ENCODE measurements at regions not wholly inside any gene's neighbourhood (a gene's known extent, or its start where the extent isn't known, plus 50 kb on each side); places are given as distances from the start of the nearest gene placed in this dataset.

DNA sequence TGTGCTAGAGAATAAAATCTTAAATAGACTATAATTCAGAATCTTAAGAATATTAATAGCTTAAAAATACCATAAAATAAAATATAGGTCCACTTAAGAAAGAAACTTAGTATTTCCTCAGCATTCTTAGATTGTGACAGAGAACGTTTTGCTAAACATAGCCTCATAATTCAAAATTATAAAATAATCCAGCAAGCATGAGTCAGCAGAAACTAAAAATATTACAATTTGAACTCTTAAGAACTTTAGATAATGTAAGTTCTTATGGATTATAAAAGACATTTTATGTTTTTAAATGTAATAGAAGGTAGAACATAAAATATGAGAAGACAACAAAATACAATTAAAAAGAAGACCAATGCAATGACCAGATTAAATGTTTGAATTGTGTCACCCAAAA, 164.5 kb upstream of the MC4R start:
- H3K27me3 Mint-ChIP-seq, result no peaks in the 10 kb centered on the region
- DNase-seq, result no peak
- H3K9me3 ChIP-seq (ENCODE audit: low read length), result no peaks in the 10 kb centered on the region
- ChIA-PET POLR2A (no interaction called here), CTCF (no interaction called here)
- no peak overlapping the region for H3K27ac ChIP-seq (ENCODE audit: low read depth, low read length)
- no peak overlapping the region for H3K4me3 ChIP-seq (ENCODE audit: low read length)
- no peaks in the 10 kb centered on the region for H3K4me1 Mint-ChIP-seq
- peaks cover 0 to 4% (median 2%) of the 10 kb centered on the region in 5 donors for H3K9me3 Mint-ChIP-seq
- no peaks in the 10 kb centered on the region for H3K36me3 ChIP-seq (ENCODE audit: insufficient read depth, low read length)
- no peaks in the 10 kb centered on the region for H3K27me3 ChIP-seq (ENCODE audit: insufficient read depth, low read length, poor library complexity, severe bottlenecking)
- no peak overlapping the region for H3K4me3 Mint-ChIP-seq
- no peaks in the 10 kb centered on the region for H3K36me3 Mint-ChIP-seq
- no peak overlapping the region for H3K27ac Mint-ChIP-seq
- H3K4me1 ChIP-seq (ENCODE audit: insufficient read depth, low read length), result no peaks in the 10 kb centered on the region

GRCh38 chr18:60538891-60539290, 166.3 kb upstream of the MC4R start:
- ChIA-PET POLR2A (no interaction called here), CTCF (no interaction called here)
- H3K4me3 Mint-ChIP-seq, result no peak overlapping the region
- H3K36me3 ChIP-seq (ENCODE audit: insufficient read depth, low read length), result no peaks in the 10 kb centered on the region
- no peaks in the 10 kb centered on the region for H3K4me1 Mint-ChIP-seq
- H3K27ac Mint-ChIP-seq, result no peak overlapping the region
- no peaks in the 10 kb centered on the region for H3K4me1 ChIP-seq (ENCODE audit: insufficient read depth, low read length)
- H3K27me3 Mint-ChIP-seq, result no peaks in the 10 kb centered on the region
- DNase-seq, result no peak
- no peaks in the 10 kb centered on the region for H3K9me3 ChIP-seq (ENCODE audit: low read length)
- no peak overlapping the region for H3K27ac ChIP-seq (ENCODE audit: low read depth, low read length)
- H3K36me3 Mint-ChIP-seq, result no peaks in the 10 kb centered on the region
- peaks cover 0 to 9% (median 2%) of the 10 kb centered on the region in 5 donors for H3K9me3 Mint-ChIP-seq
- H3K4me3 ChIP-seq (ENCODE audit: low read length), result no peak overlapping the region
- no peaks in the 10 kb centered on the region for H3K27me3 ChIP-seq (ENCODE audit: insufficient read depth, low read length, poor library complexity, severe bottlenecking)

DNA sequence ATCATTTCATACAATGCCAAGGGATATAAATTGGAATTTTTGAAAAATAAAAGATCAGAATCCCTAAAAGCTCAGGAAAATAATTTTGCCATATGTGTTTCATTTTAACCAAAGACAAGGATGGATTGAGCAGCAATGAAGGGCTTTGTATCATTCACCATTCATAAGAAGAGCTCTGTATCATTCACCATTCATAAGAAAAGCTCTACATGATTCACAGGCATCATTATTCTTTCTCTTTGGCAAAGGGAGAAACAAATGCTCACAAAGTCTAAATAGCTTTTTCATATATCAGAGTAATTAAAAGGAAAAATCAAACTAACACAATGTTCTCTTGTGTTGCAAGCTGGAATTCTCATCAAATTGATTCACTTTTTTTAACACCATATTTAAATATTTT, 169.1 kb upstream of the MC4R start:
- Mint-ChIP-seq H3K9me3 (peaks cover 0 to 9% (median 0%) of the 10 kb centered on the region in 5 donors), H3K27ac (no peak overlapping the region), H3K4me1 (no peaks in the 10 kb centered on the region), H3K36me3 (no peaks in the 10 kb centered on the region), H3K27me3 (no peaks in the 10 kb centered on the region), H3K4me3 (no peak overlapping the region)
- Histone ChIP-seq H3K4me3 (ENCODE audit: low read length) (no peak overlapping the region), H3K27me3 (ENCODE audit: insufficient read depth, low read length, poor library complexity, severe bottlenecking) (no peaks in the 10 kb centered on the region), H3K4me1 (ENCODE audit: insufficient read depth, low read length) (no peaks in the 10 kb centered on the region), H3K27ac (ENCODE audit: low read depth, low read length) (no peak overlapping the region), H3K9me3 (ENCODE audit: low read length) (no peaks in the 10 kb centered on the region), H3K36me3 (ENCODE audit: insufficient read depth, low read length) (no peaks in the 10 kb centered on the region)
- CTCF ChIA-PET, result no interaction called here
- POLR2A ChIA-PET, result no interaction called here
- DNase-seq, result no peak

GRCh38 chr18:60543646-60544045, 171.1 kb upstream of the MC4R start:
- peak overlapping the region in 1 of 8 donors; percentile 33 for H3K27ac Mint-ChIP-seq
- H3K27me3 Mint-ChIP-seq, result no peaks in the 10 kb centered on the region
- no peaks in the 10 kb centered on the region for H3K27me3 ChIP-seq (ENCODE audit: insufficient read depth, low read length, poor library complexity, severe bottlenecking)
- H3K4me3 ChIP-seq (ENCODE audit: low read length), result no peak overlapping the region
- DNase-seq, result no peak
- H3K36me3 ChIP-seq (ENCODE audit: insufficient read depth, low read length), result no peaks in the 10 kb centered on the region
- H3K9me3 Mint-ChIP-seq, result peaks cover 0 to 9% (median 2%) of the 10 kb centered on the region in 5 donors
- no peaks in the 10 kb centered on the region for H3K4me1 Mint-ChIP-seq
- ChIA-PET CTCF (no interaction called here), POLR2A (no interaction called here)
- H3K4me3 Mint-ChIP-seq, result no peak overlapping the region
- no peaks in the 10 kb centered on the region for H3K9me3 ChIP-seq (ENCODE audit: low read length)
- H3K36me3 Mint-ChIP-seq, result no peaks in the 10 kb centered on the region
- no peak overlapping the region for H3K27ac ChIP-seq (ENCODE audit: low read depth, low read length)
- no peaks in the 10 kb centered on the region for H3K4me1 ChIP-seq (ENCODE audit: insufficient read depth, low read length)

GRCh38 chr18:60549338-60549960, 176.9 kb upstream of the MC4R start:
- Mint-ChIP-seq H3K9me3 (peaks cover 0 to 4% (median 4%) of the 10 kb centered on the region in 5 donors), H3K4me3 (no peak overlapping the region), H3K36me3 (no peaks in the 10 kb centered on the region), H3K27me3 (no peaks in the 10 kb centered on the region), H3K27ac (no peak overlapping the region), H3K4me1 (no peaks in the 10 kb centered on the region)
- no peak overlapping the region for H3K4me3 ChIP-seq (ENCODE audit: low read length)
- no peaks in the 10 kb centered on the region for H3K27me3 ChIP-seq (ENCODE audit: insufficient read depth, low read length, poor library complexity, severe bottlenecking)
- ChIA-PET CTCF (no interaction called here), POLR2A (no interaction called here)
- H3K9me3 ChIP-seq (ENCODE audit: low read length), result no peaks in the 10 kb centered on the region
- no peak for DNase-seq
- H3K4me1 ChIP-seq (ENCODE audit: insufficient read depth, low read length), result no peaks in the 10 kb centered on the region
- no peak overlapping the region for H3K27ac ChIP-seq (ENCODE audit: low read depth, low read length)
- H3K36me3 ChIP-seq (ENCODE audit: insufficient read depth, low read length), result no peaks in the 10 kb centered on the region

DNA sequence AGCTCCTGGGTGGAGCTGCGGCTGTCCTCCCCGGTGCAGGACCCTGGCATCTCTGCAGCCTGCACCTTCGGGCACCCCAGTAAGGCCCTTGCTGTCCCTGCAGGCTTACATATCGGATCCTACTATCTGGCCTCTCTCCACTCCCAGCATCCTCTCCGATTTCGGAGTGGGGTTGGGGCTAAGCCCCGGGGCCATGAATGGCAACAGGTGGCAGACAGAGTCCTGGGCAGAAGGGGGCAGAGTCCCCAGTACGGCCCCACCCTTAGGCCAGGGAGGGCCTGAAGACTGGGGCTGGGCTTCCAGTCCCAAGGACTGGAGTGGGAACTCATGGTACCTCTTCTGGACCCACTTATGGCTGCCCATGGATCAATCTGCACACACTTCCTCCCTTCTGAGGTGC, 180.4 kb upstream of the MC4R start:
- H3K4me3 Mint-ChIP-seq, result no peak overlapping the region
- Histone ChIP-seq H3K27me3 (ENCODE audit: insufficient read depth, low read length, poor library complexity, severe bottlenecking) (no peaks in the 10 kb centered on the region), H3K36me3 (ENCODE audit: insufficient read depth, low read length) (no peaks in the 10 kb centered on the region), H3K9me3 (ENCODE audit: low read length) (no peaks in the 10 kb centered on the region), H3K4me1 (ENCODE audit: insufficient read depth, low read length) (no peaks in the 10 kb centered on the region), H3K27ac (ENCODE audit: low read depth, low read length) (no peak overlapping the region), H3K4me3 (ENCODE audit: low read length) (no peak overlapping the region)
- ChIA-PET POLR2A (no interaction called here), CTCF (no interaction called here)
- H3K4me1 Mint-ChIP-seq, result no peaks in the 10 kb centered on the region
- no peaks in the 10 kb centered on the region for H3K27me3 Mint-ChIP-seq
- peaks cover 0 to 7% (median 4%) of the 10 kb centered on the region in 5 donors for H3K9me3 Mint-ChIP-seq
- DNase-seq, result no peak
- H3K36me3 Mint-ChIP-seq, result no peaks in the 10 kb centered on the region
- no peak overlapping the region for H3K27ac Mint-ChIP-seq

- peaks cover 0 to 7% (median 2%) of the 10 kb centered on the region in 5 donors for H3K9me3 Mint-ChIP-seq
- DNase-seq, result no peak
- POLR2A ChIA-PET, result no interaction called here
- Histone ChIP-seq H3K9me3 (ENCODE audit: low read length) (no peaks in the 10 kb centered on the region), H3K4me3 (ENCODE audit: low read length) (no peak overlapping the region), H3K27ac (ENCODE audit: low read depth, low read length) (no peak overlapping the region), H3K4me1 (ENCODE audit: insufficient read depth, low read length) (no peaks in the 10 kb centered on the region), H3K36me3 (ENCODE audit: insufficient read depth, low read length) (no peaks in the 10 kb centered on the region), H3K27me3 (ENCODE audit: insufficient read depth, low read length, poor library complexity, severe bottlenecking) (no peaks in the 10 kb centered on the region)
- H3K36me3 Mint-ChIP-seq, result no peaks in the 10 kb centered on the region
- H3K4me3 Mint-ChIP-seq, result no peak overlapping the region
- H3K4me1 Mint-ChIP-seq, result no peaks in the 10 kb centered on the region
- no peaks in the 10 kb centered on the region for H3K27me3 Mint-ChIP-seq
- CTCF ChIA-PET, result no interaction called here
- H3K27ac Mint-ChIP-seq, result no peak overlapping the region
Measured at GRCh38 chr18:60554967-60555366, 182.4 kb upstream of the MC4R start.

DNA sequence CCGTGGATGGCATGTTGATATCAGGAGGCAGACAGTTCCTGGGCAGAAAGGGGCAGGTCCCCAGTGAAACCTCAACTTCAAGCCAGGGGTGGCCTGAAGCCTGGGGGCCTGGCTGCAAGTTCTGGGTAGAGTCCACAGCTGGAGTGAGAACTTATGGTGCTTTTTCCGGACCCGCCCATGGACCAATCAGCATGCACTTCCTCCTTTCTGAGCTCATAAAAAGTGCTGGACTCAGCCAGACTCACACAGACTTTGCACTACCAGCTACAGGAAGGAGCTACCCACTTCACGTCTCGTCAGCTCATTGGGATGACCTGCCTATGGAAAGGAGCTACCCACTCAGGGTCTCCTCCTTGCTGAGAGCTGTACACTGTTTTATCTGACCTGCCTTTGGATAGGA, 183.1 kb upstream of the MC4R start:
- no peaks in the 10 kb centered on the region for H3K36me3 Mint-ChIP-seq
- peaks cover 0 to 5% (median 2%) of the 10 kb centered on the region in 5 donors for H3K9me3 Mint-ChIP-seq
- Histone ChIP-seq H3K27me3 (ENCODE audit: insufficient read depth, low read length, poor library complexity, severe bottlenecking) (no peaks in the 10 kb centered on the region), H3K4me3 (ENCODE audit: low read length) (no peak overlapping the region), H3K4me1 (ENCODE audit: insufficient read depth, low read length) (no peaks in the 10 kb centered on the region), H3K9me3 (ENCODE audit: low read length) (no peaks in the 10 kb centered on the region), H3K27ac (ENCODE audit: low read depth, low read length) (no peak overlapping the region), H3K36me3 (ENCODE audit: insufficient read depth, low read length) (no peaks in the 10 kb centered on the region)
- no peak for DNase-seq
- no peaks in the 10 kb centered on the region for H3K4me1 Mint-ChIP-seq
- H3K27ac Mint-ChIP-seq, result no peak overlapping the region
- ChIA-PET CTCF (no interaction called here), POLR2A (no interaction called here)
- H3K4me3 Mint-ChIP-seq, result no peak overlapping the region
- no peaks in the 10 kb centered on the region for H3K27me3 Mint-ChIP-seq

GRCh38 chr18:60556326-60556725, 183.8 kb upstream of the MC4R start:
- Histone ChIP-seq H3K27me3 (ENCODE audit: insufficient read depth, low read length, poor library complexity, severe bottlenecking) (no peaks in the 10 kb centered on the region), H3K9me3 (ENCODE audit: low read length) (no peaks in the 10 kb centered on the region), H3K27ac (ENCODE audit: low read depth, low read length) (no peak overlapping the region), H3K36me3 (ENCODE audit: insufficient read depth, low read length) (no peaks in the 10 kb centered on the region), H3K4me1 (ENCODE audit: insufficient read depth, low read length) (no peaks in the 10 kb centered on the region), H3K4me3 (ENCODE audit: low read length) (no peak overlapping the region)
- H3K9me3 Mint-ChIP-seq, result peaks cover 0 to 8% (median 2%) of the 10 kb centered on the region in 5 donors
- POLR2A ChIA-PET, result no interaction called here
- H3K36me3 Mint-ChIP-seq, result no peaks in the 10 kb centered on the region
- H3K27me3 Mint-ChIP-seq, result no peaks in the 10 kb centered on the region
- no peaks in the 10 kb centered on the region for H3K4me1 Mint-ChIP-seq
- CTCF ChIA-PET, result no interaction called here
- peak overlapping the region in 1 of 8 donors; percentile 50 for H3K27ac Mint-ChIP-seq
- no peak overlapping the region for H3K4me3 Mint-ChIP-seq
- DNase-seq, result no peak
